Neural crest cell (in vitro differentiated cells): ENCODE measurements at regions not wholly inside any gene's neighbourhood (a gene's known extent, or its start where the extent isn't known, plus 50 kb on each side); places are given as distances from the start of the nearest gene placed in this dataset.

Experiments
- DNase-seq: peaks from one replicate; pipeline ENCODE4 v3.0.0; 2021; ENCODE audit warnings: low read depth, mixed read lengths, low spot score
- H3K27ac Mint-ChIP-seq: one replicate; pipeline ENCODE4 v1.8.0; 2021; ENCODE audit warnings: mild to moderate bottlenecking, mixed read lengths; ENCODE audit not compliant: unreplicated experiment
- H3K27me3 Mint-ChIP-seq: 2 replicates; pipeline ENCODE4 v1.8.0; 2021; ENCODE audit warnings: low read depth, mild to moderate bottlenecking, mixed read lengths
- H3K36me3 Mint-ChIP-seq: 2 replicates; pipeline ENCODE4 v1.8.0; 2021; ENCODE audit warnings: low read depth, mild to moderate bottlenecking, mixed read lengths
- H3K4me1 Mint-ChIP-seq: 2 replicates; pipeline ENCODE4 v1.8.0; 2021; ENCODE audit warnings: mixed read lengths
- H3K4me3 Mint-ChIP-seq: one replicate; pipeline ENCODE4 v1.8.0; 2021; ENCODE audit warnings: mild to moderate bottlenecking, mixed read lengths
- H3K9me3 Mint-ChIP-seq: 2 replicates; pipeline ENCODE4 v1.8.0; 2021; ENCODE audit warnings: mixed read lengths
- CTCF ChIP-seq: fragments of 200-600 bp; sonication (generic); conservative IDR thresholded peaks from 2 replicates; pipeline ENCODE4 v1.5.0; 2021; ENCODE audit warnings: antibody characterized with exemption, mild to moderate bottlenecking

GRCh38 chr3:106691476-106691875 lies 685.8 kb upstream of the CCDC54 start:
- Mint-ChIP-seq H3K4me1 (no peaks in the 10 kb centered on the region), H3K27me3 (no peaks in the 10 kb centered on the region), H3K36me3 (no peaks in the 10 kb centered on the region), H3K4me3 (no peak overlapping the region), H3K27ac (no peak overlapping the region), H3K9me3 (no peaks in the 10 kb centered on the region)
- no peak for TF ChIP-seq CTCF
- no peak for DNase-seq

- Mint-ChIP-seq H3K4me1 (no peaks in the 10 kb centered on the region), H3K27ac (no peak overlapping the region), H3K27me3 (no peaks in the 10 kb centered on the region), H3K4me3 (no peak overlapping the region), H3K9me3 (no peaks in the 10 kb centered on the region), H3K36me3 (no peaks in the 10 kb centered on the region)
- DNase-seq = no peak
- TF ChIP-seq CTCF = no peak
These were observed 684.6 kb upstream of the CCDC54 start for GRCh38 chr3:106692624-106693023.

- Mint-ChIP-seq H3K4me3 (no peak overlapping the region), H3K36me3 (no peaks in the 10 kb centered on the region), H3K27me3 (no peaks in the 10 kb centered on the region), H3K9me3 (no peaks in the 10 kb centered on the region), H3K27ac (peak overlapping the region; percentile 67), H3K4me1 (peaks cover 3% of the 10 kb centered on the region)
- DNase-seq = no peak
- TF ChIP-seq CTCF = no peak
These were observed 678.1 kb upstream of the CCDC54 start for GRCh38 chr3:106699122-106699521.

GRCh38 chr3:106700981-106701380 lies 676.3 kb upstream of the CCDC54 start:
- H3K27ac Mint-ChIP-seq = no peak overlapping the region
- no peak for TF ChIP-seq CTCF
- H3K36me3 Mint-ChIP-seq = no peaks in the 10 kb centered on the region
- no peaks in the 10 kb centered on the region for H3K27me3 Mint-ChIP-seq
- peaks cover 3% of the 10 kb centered on the region for H3K4me1 Mint-ChIP-seq
- no peak for DNase-seq
- H3K4me3 Mint-ChIP-seq = no peak overlapping the region
- H3K9me3 Mint-ChIP-seq = no peaks in the 10 kb centered on the region

- H3K4me3 Mint-ChIP-seq = no peak overlapping the region
- H3K27me3 Mint-ChIP-seq = no peaks in the 10 kb centered on the region
- no peaks in the 10 kb centered on the region for H3K36me3 Mint-ChIP-seq
- peaks cover 3% of the 10 kb centered on the region for H3K4me1 Mint-ChIP-seq
- no peak for TF ChIP-seq CTCF
- no peaks in the 10 kb centered on the region for H3K9me3 Mint-ChIP-seq
- no peak overlapping the region for H3K27ac Mint-ChIP-seq
- no peak for DNase-seq
These were observed 673.7 kb upstream of the CCDC54 start for GRCh38 chr3:106703524-106703923.

- Mint-ChIP-seq H3K27me3 (no peaks in the 10 kb centered on the region), H3K9me3 (no peaks in the 10 kb centered on the region), H3K4me3 (no peak overlapping the region), H3K4me1 (no peaks in the 10 kb centered on the region), H3K36me3 (no peaks in the 10 kb centered on the region), H3K27ac (no peak overlapping the region)
- no peak for TF ChIP-seq CTCF
- no peak for DNase-seq
These were observed 669.9 kb upstream of the CCDC54 start for GRCh38 chr3:106707347-106707746.
